ENCODE measurements at regions not wholly inside any gene's neighbourhood (a gene's known extent, or its start where the extent isn't known, plus 50 kb on each side); places are given as distances from the start of the nearest gene placed in this dataset.

- H3K27me3 ChIP-seq (replicated peaks in 1 of 4; ENCODE audit: control insufficient read depth in 3 of 4, extremely low read depth in 1 of 4, insufficient read depth in 3 of 4, low read length in 3 of 4), result no peaks in the 10 kb centered on the region
- no peaks in the 10 kb centered on the region for H3K79me2 ChIP-seq (ENCODE audit: control insufficient read depth in 1 of 2, insufficient read depth in 2 of 2, low read length in 2 of 2)
- no peak overlapping the region for H3K4ac ChIP-seq (replicated peaks; ENCODE audit: insufficient read length, low read depth, low read length)
- H3K9me3 ChIP-seq (ENCODE audit: insufficient read depth in 2 of 2, low read depth in 1 of 2, low read length in 1 of 2), result no peaks in the 10 kb centered on the region
- no peak overlapping the region for H4K8ac ChIP-seq (ENCODE audit: extremely low read depth, insufficient read depth, low read length)
- no peak overlapping the region for H2BK120ac ChIP-seq (replicated peaks; ENCODE audit: low read depth, low read length)
- H4K20me1 ChIP-seq (replicated peaks in 1 of 2; ENCODE audit: control insufficient read depth in 1 of 2, insufficient read depth in 2 of 2, low read length in 2 of 2), result no peaks in the 10 kb centered on the region
- no peak overlapping the region for H3K4me2 ChIP-seq (ENCODE audit: insufficient read depth in 1 of 2, low read depth in 2 of 2, low read length in 2 of 2)
- no peak overlapping the region for H3K27ac ChIP-seq (ENCODE audit: low read depth, low read length)
- H3K79me1 ChIP-seq (ENCODE audit: low read depth, low read length), result no peaks in the 10 kb centered on the region
- H3K56ac ChIP-seq (replicated peaks; ENCODE audit: insufficient read length, low read depth, low read length), result no peak overlapping the region
- H2AFZ ChIP-seq (ENCODE audit: low read length), result no peak overlapping the region
- TF ChIP-seq SP4 (IDR thresholded peaks at IDR 0.05; ENCODE audit: low read length) (no peak), HDAC2 (IDR thresholded peaks at IDR 0.05; ENCODE audit: borderline replicate concordance in 1 of 2, low read depth in 2 of 2, low read length in 2 of 2) (no peak), JUND (IDR thresholded peaks at IDR 0.05; ENCODE audit: low read length) (no peak), CHD1 (IDR thresholded peaks at IDR 0.05; ENCODE audit: low read depth, low read length) (no peak), KDM4A (IDR thresholded peaks at IDR 0.05; ENCODE audit: low read depth, low read length, severe bottlenecking) (no peak), EZH2 (IDR thresholded peaks at IDR 0.05; ENCODE audit: low read depth, low read length, severe bottlenecking) (no peak), KDM1A (IDR thresholded peaks at IDR 0.05; ENCODE audit: borderline replicate concordance, low read length) (no peak)
- FAIRE-seq (no peak), DNase-seq (ENCODE audit: low read depth in 1 of 2, low spot score in 2 of 2) (no peak)
- H2BK5ac ChIP-seq (ENCODE audit: low read depth, low read length), result no peak overlapping the region
- H2AK5ac ChIP-seq (ENCODE audit: low read depth, low read length), result no peak overlapping the region
- H2BK15ac ChIP-seq (ENCODE audit: low read length), result no peak overlapping the region
- no peak overlapping the region for H3K14ac ChIP-seq (ENCODE audit: insufficient read length)
- H3K4me1 ChIP-seq (replicated peaks in 1 of 4; ENCODE audit: control insufficient read depth in 3 of 4, insufficient read depth in 4 of 4, low read length in 3 of 4), result no peaks in the 10 kb centered on the region
- no peak overlapping the region for H3K18ac ChIP-seq (ENCODE audit: extremely low read depth, low read length)
- no peak overlapping the region for H3K23ac ChIP-seq (ENCODE audit: insufficient read length)
- H3K36me3 ChIP-seq (ENCODE audit: control insufficient read depth in 2 of 4, insufficient read depth in 4 of 4, low read length in 3 of 4), result no peaks in the 10 kb centered on the region
- H3K4me3 ChIP-seq (ENCODE audit: extremely low read depth in 1 of 4, insufficient read depth in 2 of 4, low read depth in 3 of 4, low read length in 4 of 4), result no peak overlapping the region
- POLR2A ChIA-PET (ENCODE audit: partially characterized antibody), result no interaction called here
- CTCF ChIA-PET (ENCODE audit: partially characterized antibody), result no interaction called here
- no peak overlapping the region for H4K5ac ChIP-seq (ENCODE audit: insufficient read length, low read depth, low read length)
- H3K9ac ChIP-seq (replicated peaks in 1 of 4; ENCODE audit: extremely low read depth in 1 of 4, low read depth in 3 of 4, low read length in 3 of 4), result no peak overlapping the region
- 73% methylated on average over 4 of the region's 4 CpGs; no CpG with 5 or more reads in 1 of the 2 experiments for WGBS, 2 experiments (ENCODE audit: extremely low coverage in 1 of 2, insufficient coverage in 1 of 2, insufficient read length in 1 of 2, insufficient replicate concordance in 2 of 2, low coverage in 1 of 2, low lambda C conversion rate in 2 of 2, missing lambda C conversion rate in 1 of 2)
- H3K23me2 ChIP-seq (ENCODE audit: low read depth, low read length), result peaks cover 1% of the 10 kb centered on the region; the same call in 1 of the 2 replicates
- H4K91ac ChIP-seq (replicated peaks; ENCODE audit: insufficient read length, low read length), result no peak overlapping the region
- H2BK20ac ChIP-seq (ENCODE audit: low read length), result no peak overlapping the region
- H2BK12ac ChIP-seq (ENCODE audit: low read depth, low read length), result no peak overlapping the region
Observed at GRCh38 chr5:12985142-12985541, 959.3 kb downstream of the DNAH5 start.

Data from H1 (cell line).